Activated naive CD4-positive, alpha-beta T cell treated with anti-CD3 and anti-CD28 coated beads, Interleukin-2, amount 10 ng/mL, durations not matched to agents 7 days and 5 days (primary cell): ENCODE measurements at regions not wholly inside any gene's neighbourhood (a gene's known extent, or its start where the extent isn't known, plus 50 kb on each side); places are given as distances from the start of the nearest gene placed in this dataset.
"Not testable (repeated sequence)": the region's sequence is repeated elsewhere in the genome, so short reads cannot be mapped to it uniquely, and the experiment has no call there.

Experiments used
- CTCF ChIA-PET: fragments of 350-600 bp; sonication (Branson Sonifier 250); formaldehyde crosslinking; loops from one replicate; lab custom pipeline; 2021; ENCODE audit warnings: antibody characterized with exemption; lab: Charles Lee
- DNase-seq: peaks from one replicate; pipeline ENCODE4 v3.0.0-alpha.2; 2020
- H3K27ac Mint-ChIP-seq: one replicate; pipeline ENCODE4 v1.8.0; 2021; ENCODE audit warnings: mild to moderate bottlenecking, moderate library complexity, mixed read lengths
- H3K27me3 Mint-ChIP-seq: one replicate; pipeline ENCODE4 v1.8.0; 2021; ENCODE audit warnings: mild to moderate bottlenecking, mixed read lengths
- H3K36me3 Mint-ChIP-seq: one replicate; pipeline ENCODE4 v1.8.0; 2021; ENCODE audit warnings: mixed read lengths
- H3K4me1 Mint-ChIP-seq: one replicate; pipeline ENCODE4 v1.8.0; 2021; ENCODE audit warnings: mixed read lengths
- H3K4me3 Mint-ChIP-seq: one replicate; pipeline ENCODE4 v1.8.0; 2021; ENCODE audit warnings: mild to moderate bottlenecking, moderate library complexity, mixed read lengths
- H3K9me3 Mint-ChIP-seq: one replicate; pipeline ENCODE4 v1.8.0; 2021; ENCODE audit warnings: mixed read lengths

DNA sequence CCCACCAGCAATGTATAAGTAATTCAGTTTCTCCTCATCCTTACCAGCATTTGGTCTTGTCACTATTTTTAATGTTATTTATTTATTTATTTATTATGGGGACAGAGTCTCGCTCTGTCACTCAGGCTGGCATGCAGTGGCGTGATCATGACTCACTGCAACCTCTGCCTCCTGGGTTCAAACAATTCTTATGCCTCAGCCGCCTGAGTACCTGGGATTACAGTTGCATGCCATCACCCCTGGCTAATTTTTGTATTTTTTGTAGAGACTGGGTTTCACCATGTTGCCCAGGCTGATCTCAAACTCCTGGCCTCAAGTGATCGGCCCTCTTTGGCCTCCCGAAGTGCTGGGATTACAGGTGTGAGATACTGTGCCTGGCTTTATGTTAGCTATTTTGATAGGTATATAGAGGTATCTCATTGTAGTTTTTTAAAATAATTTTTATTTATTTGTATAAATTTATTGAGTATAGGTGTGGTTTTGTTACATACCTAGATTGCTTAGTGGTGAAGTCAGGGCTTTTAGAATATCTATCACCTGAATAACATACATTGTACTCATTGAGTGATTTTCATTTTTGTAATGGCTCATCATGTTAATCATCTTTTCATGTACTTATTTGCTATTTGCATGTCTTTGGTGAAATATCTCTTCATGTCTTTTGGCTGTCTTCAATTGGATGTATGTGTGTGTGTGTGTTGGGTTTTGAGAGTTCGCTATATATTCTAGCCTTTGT, 53.3 kb downstream of the TANC2 start:
- no peak for DNase-seq
- Mint-ChIP-seq H3K36me3 (no peaks in the 10 kb centered on the region), H3K27me3 (no peaks in the 10 kb centered on the region), H3K27ac (no peak overlapping the region), H3K4me1 (no peaks in the 10 kb centered on the region), H3K4me3 (no peak overlapping the region), H3K9me3 (peaks cover 5% of the 10 kb centered on the region)
- CTCF ChIA-PET: no interaction called here

DNA sequence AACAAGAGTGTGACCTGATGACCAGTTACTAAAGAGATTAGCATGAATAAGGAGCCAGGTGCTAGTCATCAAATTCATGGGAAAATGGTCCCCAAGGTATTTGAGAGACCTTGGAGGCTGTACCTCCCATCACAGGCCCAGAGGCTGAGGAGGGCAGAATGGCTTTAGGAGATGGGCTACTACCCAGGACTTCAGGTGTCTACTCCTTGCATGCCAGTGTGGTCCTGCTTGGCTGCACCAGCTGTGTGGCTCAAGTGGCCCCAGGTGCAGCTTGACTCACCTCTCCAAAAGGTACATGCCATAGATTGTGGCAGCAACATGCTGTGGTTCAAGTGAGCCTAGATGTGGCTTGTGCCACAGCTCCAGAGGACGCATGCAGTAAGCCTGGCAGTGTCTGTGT, 56.5 kb downstream of the TANC2 start:
- CTCF ChIA-PET: no interaction called here
- H3K36me3 Mint-ChIP-seq: no peaks in the 10 kb centered on the region
- H3K9me3 Mint-ChIP-seq: peaks cover 5% of the 10 kb centered on the region
- no peak overlapping the region for H3K4me3 Mint-ChIP-seq
- DNase-seq: no peak
- no peaks in the 10 kb centered on the region for H3K4me1 Mint-ChIP-seq
- no peaks in the 10 kb centered on the region for H3K27me3 Mint-ChIP-seq
- no peak overlapping the region for H3K27ac Mint-ChIP-seq

DNA sequence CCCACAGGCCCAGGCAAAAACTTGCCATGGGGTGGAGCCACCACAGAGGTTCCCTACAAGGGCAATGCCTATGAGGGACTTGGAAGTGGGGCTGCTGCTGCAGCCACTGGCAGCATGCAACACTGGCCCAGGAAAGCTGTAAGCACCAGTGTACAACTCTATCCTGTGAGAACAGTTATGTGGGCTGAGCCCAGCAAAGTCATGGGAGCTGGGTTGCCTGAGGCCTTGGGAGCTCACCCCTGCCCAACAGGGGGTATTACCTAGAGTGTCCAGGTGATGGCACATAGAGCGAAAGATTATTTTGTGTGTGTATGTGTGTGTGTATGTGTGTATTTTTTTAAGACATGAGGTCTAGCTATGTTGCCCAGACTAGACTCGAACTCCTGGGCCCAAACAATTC, 57.0 kb downstream of the TANC2 start:
- peaks cover 5% of the 10 kb centered on the region for H3K9me3 Mint-ChIP-seq
- CTCF ChIA-PET: no interaction called here
- no peaks in the 10 kb centered on the region for H3K27me3 Mint-ChIP-seq
- no peaks in the 10 kb centered on the region for H3K4me1 Mint-ChIP-seq
- no peak overlapping the region for H3K27ac Mint-ChIP-seq
- no peak for DNase-seq
- H3K4me3 Mint-ChIP-seq: no peak overlapping the region
- no peaks in the 10 kb centered on the region for H3K36me3 Mint-ChIP-seq

DNA sequence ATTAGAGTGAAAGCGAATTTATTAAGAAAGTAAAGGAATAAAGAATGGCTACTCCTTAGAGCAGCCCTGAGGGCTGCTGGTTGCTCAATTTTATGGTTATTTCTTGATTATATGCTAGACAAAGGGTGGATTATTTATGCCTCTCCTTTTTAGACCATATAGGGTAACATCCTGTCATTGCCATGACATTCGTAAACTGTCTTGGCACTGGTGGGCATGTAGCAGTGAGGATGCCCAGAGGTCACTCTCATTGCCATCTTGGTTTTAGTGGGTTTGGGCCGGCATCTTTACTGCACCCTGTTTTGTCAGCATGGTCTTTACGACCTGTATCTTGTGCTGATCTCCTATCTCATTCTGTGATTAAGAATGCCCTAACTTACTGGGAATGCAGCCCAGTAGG, 58.2 kb downstream of the TANC2 start:
- H3K36me3 Mint-ChIP-seq: no peaks in the 10 kb centered on the region
- H3K4me1 Mint-ChIP-seq: no peaks in the 10 kb centered on the region
- no peaks in the 10 kb centered on the region for H3K27me3 Mint-ChIP-seq
- H3K9me3 Mint-ChIP-seq: peaks cover 5% of the 10 kb centered on the region
- CTCF ChIA-PET: no interaction called here
- DNase-seq: no peak
- no peak overlapping the region for H3K27ac Mint-ChIP-seq
- H3K4me3 Mint-ChIP-seq: no peak overlapping the region

DNA sequence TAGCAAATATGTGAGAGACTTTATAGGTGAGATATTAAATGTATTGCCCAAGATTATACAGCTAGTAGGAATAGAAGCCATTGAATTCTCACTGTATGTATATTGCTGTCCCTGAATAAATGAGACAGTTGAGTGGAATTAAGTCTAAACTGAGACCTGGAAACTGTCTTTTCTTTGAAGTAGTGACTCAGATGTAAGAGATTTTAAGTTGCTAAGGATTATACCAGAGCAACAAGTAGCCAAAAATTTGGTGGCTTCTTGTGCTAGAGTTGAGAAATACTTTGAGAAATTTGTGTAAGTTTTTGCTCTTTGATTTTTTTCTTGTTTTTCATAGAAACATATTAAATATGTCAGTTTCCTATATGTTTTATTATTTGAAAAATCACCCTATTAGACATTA, 58.7 kb downstream of the TANC2 start:
- no peak overlapping the region for H3K27ac Mint-ChIP-seq
- CTCF ChIA-PET: no interaction called here
- DNase-seq: no peak
- H3K4me1 Mint-ChIP-seq: no peaks in the 10 kb centered on the region
- no peaks in the 10 kb centered on the region for H3K36me3 Mint-ChIP-seq
- no peaks in the 10 kb centered on the region for H3K27me3 Mint-ChIP-seq
- peaks cover 5% of the 10 kb centered on the region for H3K9me3 Mint-ChIP-seq
- H3K4me3 Mint-ChIP-seq: no peak overlapping the region

DNA sequence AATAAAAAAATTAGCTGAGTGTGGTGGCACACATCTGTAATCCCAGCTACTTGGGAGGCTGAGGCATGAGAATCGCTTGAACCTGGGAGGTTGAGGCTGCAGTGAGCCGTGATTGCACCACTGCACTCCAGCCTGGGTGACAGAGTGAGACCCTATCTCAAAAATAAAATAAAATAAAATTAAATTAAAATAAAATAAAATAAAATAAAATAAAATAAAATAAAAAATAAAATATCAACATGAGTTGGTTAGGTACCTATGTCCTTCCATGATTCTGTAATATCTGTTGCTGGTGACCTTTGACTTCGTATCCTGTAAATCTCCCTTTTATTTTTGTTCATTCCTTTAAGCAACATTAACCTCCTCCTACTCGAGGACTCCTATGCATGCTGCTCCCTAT, 59.6 kb downstream of the TANC2 start:
- CTCF ChIA-PET, H3K9me3 Mint-ChIP-seq, H3K27me3 Mint-ChIP-seq, DNase-seq, H3K27ac Mint-ChIP-seq, H3K4me3 Mint-ChIP-seq, H3K36me3 Mint-ChIP-seq, H3K4me1 Mint-ChIP-seq: not testable (repeated sequence)

DNA sequence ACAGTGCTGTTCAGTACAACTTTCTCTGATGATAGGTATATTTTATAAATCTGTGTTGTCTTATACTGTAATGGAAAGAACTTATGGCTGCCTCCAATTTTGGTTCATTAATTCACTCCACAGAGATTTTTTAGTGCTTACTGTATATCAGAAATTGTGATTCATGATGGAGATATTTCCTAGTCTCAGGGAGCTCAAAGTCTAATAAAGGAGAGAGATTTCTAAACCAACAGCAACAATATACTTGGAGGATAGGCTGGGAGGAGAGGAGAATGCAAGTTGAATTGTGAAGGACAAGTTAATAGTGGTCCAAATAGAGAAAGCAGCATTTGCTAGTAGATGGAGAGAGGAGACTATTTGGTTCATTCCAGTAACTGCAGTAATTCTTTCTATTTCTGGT, 63.5 kb downstream of the TANC2 start:
- Mint-ChIP-seq H3K27ac (no peak overlapping the region), H3K27me3 (no peaks in the 10 kb centered on the region), H3K36me3 (no peaks in the 10 kb centered on the region), H3K4me1 (no peaks in the 10 kb centered on the region), H3K9me3 (no peaks in the 10 kb centered on the region), H3K4me3 (no peak overlapping the region)
- no peak for DNase-seq
- CTCF ChIA-PET: no interaction called here

DNA sequence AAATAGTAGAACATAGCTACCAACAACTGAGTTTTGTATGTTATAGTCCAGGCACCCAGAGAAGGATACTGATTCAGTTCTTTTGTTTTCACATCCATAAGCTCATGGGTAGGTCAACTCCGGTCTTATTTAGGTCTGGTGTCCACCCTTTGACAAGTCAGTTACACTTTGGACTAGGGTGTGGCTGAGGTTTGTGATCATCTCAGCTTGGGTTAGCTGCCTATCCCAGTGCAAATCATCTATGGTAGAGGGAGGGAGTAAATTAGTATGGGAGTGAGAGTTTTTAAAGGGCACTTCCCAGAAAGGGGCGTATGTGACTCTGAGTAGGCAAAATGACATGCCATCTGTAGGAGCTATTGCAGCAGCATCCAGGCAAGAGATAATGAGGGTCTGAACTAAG, 66.1 kb downstream of the TANC2 start:
- Mint-ChIP-seq H3K9me3 (no peaks in the 10 kb centered on the region), H3K27me3 (no peaks in the 10 kb centered on the region), H3K27ac (no peak overlapping the region), H3K4me1 (no peaks in the 10 kb centered on the region), H3K4me3 (no peak overlapping the region), H3K36me3 (no peaks in the 10 kb centered on the region)
- CTCF ChIA-PET: no interaction called here
- no peak for DNase-seq

DNA sequence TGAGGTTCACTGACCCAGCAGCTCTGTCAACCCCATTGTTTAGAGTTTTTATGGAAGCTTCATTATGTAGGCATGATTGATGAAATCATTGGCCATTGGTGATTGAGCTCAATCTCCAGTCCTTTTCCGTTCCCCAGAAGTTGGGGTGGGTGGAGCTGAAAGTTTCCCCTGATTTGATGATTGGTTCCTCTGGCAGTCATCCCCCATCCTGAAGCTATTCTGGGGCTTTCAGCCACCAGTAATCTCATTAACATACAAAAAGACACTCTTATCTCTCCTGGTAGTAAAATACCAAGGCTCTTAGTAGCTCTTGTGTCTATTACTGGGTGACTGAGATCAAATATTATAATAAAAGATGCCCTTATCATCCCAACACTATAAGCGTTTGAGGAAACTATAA, 67.1 kb downstream of the TANC2 start:
- Mint-ChIP-seq H3K36me3 (no peaks in the 10 kb centered on the region), H3K9me3 (no peaks in the 10 kb centered on the region), H3K27ac (no peak overlapping the region), H3K27me3 (no peaks in the 10 kb centered on the region), H3K4me1 (no peaks in the 10 kb centered on the region), H3K4me3 (no peak overlapping the region)
- CTCF ChIA-PET: no interaction called here
- DNase-seq: no peak

DNA sequence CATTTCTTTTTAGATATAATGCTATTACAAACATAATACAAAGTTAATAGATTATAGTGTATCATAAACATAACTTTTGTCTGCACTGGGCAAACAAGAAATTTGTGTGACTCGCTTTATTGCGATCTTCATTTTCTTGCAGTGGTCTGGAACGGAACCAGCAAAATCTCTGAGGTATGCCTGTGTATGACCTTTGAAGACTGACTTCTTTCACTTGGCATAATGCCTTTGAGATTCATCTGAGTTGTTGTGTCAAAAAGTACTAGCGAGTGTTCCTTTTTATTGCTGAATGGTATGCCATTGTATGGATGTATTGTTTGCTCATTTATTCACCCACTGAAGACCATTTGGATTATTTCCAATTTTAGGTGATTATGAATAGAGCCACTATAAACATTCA, 69.2 kb downstream of the TANC2 start:
- CTCF ChIA-PET: no interaction called here
- no peaks in the 10 kb centered on the region for H3K36me3 Mint-ChIP-seq
- no peaks in the 10 kb centered on the region for H3K27me3 Mint-ChIP-seq
- no peak overlapping the region for H3K27ac Mint-ChIP-seq
- H3K9me3 Mint-ChIP-seq: no peaks in the 10 kb centered on the region
- H3K4me1 Mint-ChIP-seq: no peaks in the 10 kb centered on the region
- no peak overlapping the region for H3K4me3 Mint-ChIP-seq
- no peak for DNase-seq

DNA sequence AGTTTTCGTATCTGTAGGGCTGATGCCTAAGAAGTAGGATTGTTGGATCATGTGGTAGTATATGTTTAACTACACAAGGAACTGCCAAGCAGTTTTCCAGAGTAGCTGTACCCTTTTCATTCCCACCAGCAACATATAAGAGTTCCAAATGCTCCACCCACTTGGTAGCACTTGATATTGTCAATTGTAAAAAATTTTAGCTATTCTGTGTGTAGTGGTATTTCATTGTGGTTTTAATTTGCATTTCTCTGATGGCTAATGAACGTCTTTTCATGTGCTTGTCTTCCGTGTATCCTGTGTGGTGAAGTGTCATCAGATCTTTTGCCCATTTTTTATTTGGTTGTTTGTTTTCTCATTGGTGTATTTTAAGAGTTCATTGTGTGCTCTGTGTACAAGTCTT, 69.7 kb downstream of the TANC2 start:
- no peak for DNase-seq
- no peaks in the 10 kb centered on the region for H3K9me3 Mint-ChIP-seq
- peak overlapping the region; percentile 26 for H3K27ac Mint-ChIP-seq
- no peaks in the 10 kb centered on the region for H3K36me3 Mint-ChIP-seq
- H3K4me3 Mint-ChIP-seq: no peak overlapping the region
- H3K4me1 Mint-ChIP-seq: no peaks in the 10 kb centered on the region
- H3K27me3 Mint-ChIP-seq: no peaks in the 10 kb centered on the region
- CTCF ChIA-PET: no interaction called here

DNA sequence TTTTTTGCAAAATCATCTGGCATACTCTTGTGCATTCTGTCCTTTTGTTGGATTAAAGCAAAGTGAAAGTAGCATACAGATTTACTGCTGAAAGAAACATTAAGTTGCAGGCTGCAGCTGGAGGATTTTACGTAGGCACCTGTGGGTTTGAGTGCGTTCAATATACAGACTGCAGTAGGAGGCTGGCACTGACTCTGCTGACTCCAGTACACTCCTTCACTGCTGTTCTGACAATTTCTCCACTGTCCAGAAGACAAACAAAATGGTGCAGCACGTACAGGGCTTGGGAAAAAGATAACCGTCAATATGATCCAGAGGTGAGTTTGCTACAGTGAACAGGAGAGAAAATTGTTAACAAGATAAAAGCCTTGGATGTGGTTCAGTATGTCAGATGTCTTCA, 73.3 kb downstream of the TANC2 start:
- H3K27ac Mint-ChIP-seq: no peak overlapping the region

DNA sequence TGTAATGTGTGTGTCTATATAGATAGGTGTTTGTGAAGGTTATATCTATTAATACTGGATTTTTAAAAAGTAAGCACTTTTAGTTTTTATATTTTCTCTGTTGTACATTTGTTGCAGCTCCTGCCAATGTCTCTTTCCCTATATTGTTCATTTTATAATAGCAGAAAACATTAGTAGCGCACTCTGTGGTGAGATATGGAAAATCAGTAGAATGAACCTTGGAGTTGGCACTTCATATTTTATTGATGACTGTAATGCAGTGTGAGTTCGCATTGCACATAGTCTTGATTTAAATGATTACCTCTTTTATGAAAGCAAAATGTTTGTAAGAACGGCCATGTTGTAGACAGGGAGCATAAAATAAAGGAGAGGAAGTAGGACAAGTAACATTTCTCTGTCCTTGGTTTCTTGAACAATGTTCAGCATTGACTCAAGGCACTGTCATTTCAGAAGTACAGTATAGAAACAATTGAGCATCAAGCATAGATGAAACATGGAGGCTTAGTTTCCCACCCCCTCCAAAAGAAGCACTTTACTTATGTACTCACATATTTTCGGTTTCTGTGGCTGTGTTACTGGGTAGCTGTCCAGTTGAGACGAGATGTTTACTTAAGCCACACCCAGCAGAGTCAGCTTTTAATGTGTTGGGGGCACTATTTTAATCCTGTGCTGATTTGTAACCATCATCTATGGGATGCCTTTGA, 74.0 kb downstream of the TANC2 start:
- H3K4me3 Mint-ChIP-seq: no peak overlapping the region
- CTCF ChIA-PET: no interaction called here
- no peak for DNase-seq
- no peaks in the 10 kb centered on the region for H3K9me3 Mint-ChIP-seq
- no peaks in the 10 kb centered on the region for H3K36me3 Mint-ChIP-seq
- no peaks in the 10 kb centered on the region for H3K4me1 Mint-ChIP-seq
- no peaks in the 10 kb centered on the region for H3K27me3 Mint-ChIP-seq
- H3K27ac Mint-ChIP-seq: no peak overlapping the region

More for the DNA sequence above, 73.3 kb downstream of the TANC2 start:
- H3K36me3 Mint-ChIP-seq: no peaks in the 10 kb centered on the region
- H3K9me3 Mint-ChIP-seq: no peaks in the 10 kb centered on the region
- H3K4me1 Mint-ChIP-seq: no peaks in the 10 kb centered on the region
- no peaks in the 10 kb centered on the region for H3K27me3 Mint-ChIP-seq
- CTCF ChIA-PET: no interaction called here
- no peak overlapping the region for H3K4me3 Mint-ChIP-seq
- DNase-seq: no peak

DNA sequence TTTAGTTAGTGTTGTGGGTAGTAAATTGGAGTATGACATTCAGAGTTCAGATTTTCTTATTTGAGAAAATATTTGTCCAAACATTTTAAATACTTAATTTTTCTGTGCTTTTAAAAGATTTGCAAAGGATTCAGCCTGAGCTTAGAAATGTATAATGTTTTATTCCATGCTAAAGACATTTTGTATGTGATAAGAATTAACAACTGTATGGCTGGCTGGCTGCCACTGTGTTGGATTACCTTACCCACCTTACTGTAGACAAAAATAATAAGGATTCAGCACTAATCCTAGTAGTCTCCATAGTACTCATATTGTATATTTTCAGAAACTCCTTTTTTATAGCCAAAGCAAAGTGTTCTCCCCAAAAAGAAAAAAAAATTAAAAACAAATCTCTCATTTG, 74.8 kb downstream of the TANC2 start:
- Mint-ChIP-seq H3K27me3 (no peaks in the 10 kb centered on the region), H3K27ac (no peak overlapping the region), H3K4me3 (no peak overlapping the region), H3K36me3 (no peaks in the 10 kb centered on the region), H3K9me3 (no peaks in the 10 kb centered on the region), H3K4me1 (no peaks in the 10 kb centered on the region)
- CTCF ChIA-PET: no interaction called here
- no peak for DNase-seq

DNA sequence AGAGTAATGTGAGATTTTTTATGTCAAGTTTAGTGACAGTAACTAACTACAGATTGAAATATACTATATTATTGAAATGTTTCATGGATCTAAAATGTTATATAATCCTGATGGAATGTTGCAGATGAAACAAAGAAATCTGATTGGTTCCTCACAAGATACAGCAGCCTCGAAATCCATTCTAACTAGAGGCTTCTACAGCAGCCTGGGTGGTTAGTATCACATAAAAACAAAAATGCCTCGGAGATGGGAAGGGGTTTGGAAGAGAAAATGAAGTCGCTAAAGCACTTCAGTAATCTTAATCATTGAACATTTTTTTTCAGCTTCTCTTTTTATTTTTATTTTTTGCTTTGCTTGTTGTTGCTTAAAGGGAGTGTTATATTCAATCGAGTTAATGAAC, 75.2 kb downstream of the TANC2 start:
- CTCF ChIA-PET: no interaction called here
- H3K27me3 Mint-ChIP-seq: no peaks in the 10 kb centered on the region
- no peaks in the 10 kb centered on the region for H3K36me3 Mint-ChIP-seq
- no peak overlapping the region for H3K4me3 Mint-ChIP-seq
- no peak overlapping the region for H3K27ac Mint-ChIP-seq
- H3K4me1 Mint-ChIP-seq: no peaks in the 10 kb centered on the region
- no peaks in the 10 kb centered on the region for H3K9me3 Mint-ChIP-seq
- no peak for DNase-seq
